Stimulated activated CD8-positive, alpha-beta memory T cell treated with anti-CD3 and anti-CD28 coated beads, Interleukin-2, amount 100 ng/mL, for 1 hour (primary cell): ENCODE measurements at regions not wholly inside any gene's neighbourhood (a gene's known extent, or its start where the extent isn't known, plus 50 kb on each side); places are given as distances from the start of the nearest gene placed in this dataset.

ENCODE experiments used
- DNase-seq, 2 donors: peaks; one replicate each; pipeline ENCODE4 v3.0.0-alpha.2; 2020; ENCODE audit warnings: low read depth in 2 of 2

- DNase-seq, result no peak
Observed at GRCh38 chr18:76685860-76686259, 136.5 kb upstream of the ZNF236 start.

GRCh38 chr18:76685402-76685801, 137.0 kb upstream of the ZNF236 start:
- no peak for DNase-seq

- no peak for DNase-seq
Observed at GRCh38 chr18:76684265-76684664, 138.1 kb upstream of the ZNF236 start.

- no peak for DNase-seq
Observed at GRCh38 chr18:76679945-76680344, 142.4 kb upstream of the ZNF236 start.

GRCh38 chr18:76679259-76679658, 143.1 kb upstream of the ZNF236 start:
- DNase-seq, result no peak

GRCh38 chr18:76678248-76678647, 144.1 kb upstream of the ZNF236 start:
- no peak for DNase-seq

- DNase-seq, result no peak
Observed at GRCh38 chr18:76674596-76674995, 147.8 kb upstream of the ZNF236 start.

- DNase-seq, result no peak
Observed at GRCh38 chr18:76673281-76674185, 148.8 kb upstream of the ZNF236 start.

GRCh38 chr18:76672627-76673026, 149.7 kb upstream of the ZNF236 start:
- no peak for DNase-seq

- no peak for DNase-seq
Observed at GRCh38 chr18:76670564-76671288, 151.6 kb upstream of the ZNF236 start.

GRCh38 chr18:76668546-76668945, 153.8 kb upstream of the ZNF236 start:
- no peak for DNase-seq

- no peak for DNase-seq
Observed at GRCh38 chr18:76668119-76668518, 154.2 kb upstream of the ZNF236 start.

- no peak for DNase-seq
Observed at GRCh38 chr18:76667603-76668002, 154.8 kb upstream of the ZNF236 start.

- no peak for DNase-seq
Observed at GRCh38 chr18:76662626-76663025, 159.7 kb upstream of the ZNF236 start.

- no peak for DNase-seq
Observed at GRCh38 chr18:76660571-76661192, 161.7 kb upstream of the ZNF236 start.

GRCh38 chr18:76658627-76659026, 163.6 kb upstream of the ZNF516 start:
- no peak for DNase-seq

GRCh38 chr18:76657911-76658470, 162.9 kb upstream of the ZNF516 start:
- DNase-seq, result no peak

- DNase-seq, result no peak
Observed at GRCh38 chr18:76656925-76657827, 162.1 kb upstream of the ZNF516 start.

GRCh38 chr18:76654577-76654976, 159.5 kb upstream of the ZNF516 start:
- no peak for DNase-seq

GRCh38 chr18:76647322-76647721, 152.3 kb upstream of the ZNF516 start:
- no peak for DNase-seq

- no peak for DNase-seq
Observed at GRCh38 chr18:76644580-76644979, 149.5 kb upstream of the ZNF516 start.
